GM12878 (cell line): ENCODE measurements at regions not wholly inside any gene's neighbourhood (a gene's known extent, or its start where the extent isn't known, plus 50 kb on each side); places are given as distances from the start of the nearest gene placed in this dataset.

Experiments used
- ATAC-seq: fragments of 200-7000 bp; cut with Tn5 transposase; 3 replicates; pipeline ENCODE4 v1.9.1; 2020; ENCODE audit warnings: mild to moderate bottlenecking, moderate library complexity
- BruUV-seq: library from RNA; stranded (reverse); fragments of 400-500 nt; replicated peaks from 2 replicates; lab custom pipeline; 2021; lab: Mats Ljungman, UMichigan
- CTCF ChIA-PET: fragments of 300-600 bp; sonication (Branson Sonifier 250); formaldehyde crosslinking; extraction: SDS; loops from one replicate; lab custom pipeline; 2021; ENCODE audit warnings: inconsistent platforms; lab: Yijun Ruan, JAX
- POLR2A ChIA-PET: fragments of 350-600 bp; formaldehyde crosslinking; extraction: SDS; loops from one replicate; lab custom pipeline; 2021; ENCODE audit warnings: inconsistent platforms; lab: Charles Lee
- RAD21 ChIA-PET: fragments of 300-600 bp; sonication (Branson Sonifier 250); formaldehyde crosslinking; loops from one replicate; lab custom pipeline; 2023; ENCODE audit warnings: antibody characterized with exemption; ENCODE audit not compliant: unreplicated experiment; lab: Charles Lee
- SMC1A ChIA-PET: fragments of 300-600 bp; sonication (Branson Sonifier 250); formaldehyde crosslinking; loops from one replicate; lab custom pipeline; 2023; ENCODE audit not compliant: unreplicated experiment, uncharacterized antibody; lab: Charles Lee
- DNase-seq: peaks from one replicate; pipeline ENCODE4 v3.0.0-alpha.2; 2011; ENCODE audit warnings: low read depth, low spot score
- FAIRE-seq: peaks from 3 replicates; lab custom pipeline; 2011; peaks lifted over from hg19 to GRCh38; lab: Jason Lieb, UNC
- H2AFZ ChIP-seq: 2 replicates; pipeline ENCODE4 v1.6.0; 2011; ENCODE audit warnings: low read depth, low read length, control low read depth; ENCODE audit not compliant: control insufficient read depth
- H3K27ac ChIP-seq: 2 replicates; pipeline ENCODE4 v1.5.1; 2011; ENCODE audit warnings: control low read depth; ENCODE audit not compliant: control insufficient read depth, insufficient read depth
- H3K27me3 ChIP-seq, 2 experiments: replicated peaks in 1 of 2; 2 replicates each; pipeline versions ENCODE4 v1.6.0 to v1.6.1; 2011; ENCODE audit warnings: low read length in 1 of 2; ENCODE audit not compliant: control insufficient read depth in 2 of 2, insufficient read depth in 2 of 2
- H3K36me3 ChIP-seq, 2 experiments: 2 replicates each; pipeline ENCODE4 v1.5.1; 2011; ENCODE audit warnings: low read length in 1 of 2; ENCODE audit not compliant: control insufficient read depth in 2 of 2, insufficient read depth in 2 of 2
- H3K4me1 ChIP-seq: 2 replicates; pipeline ENCODE4 v1.6.1; 2011; ENCODE audit warnings: mild to moderate bottlenecking, low read length, moderate library complexity, mixed read lengths; ENCODE audit not compliant: control insufficient read depth, insufficient read depth
- H3K4me2 ChIP-seq: 2 replicates; pipeline ENCODE4 v1.6.0; 2011; ENCODE audit warnings: control low read depth; ENCODE audit not compliant: control insufficient read depth, insufficient read depth
- H3K4me3 ChIP-seq: fragments of 200-600 bp; sonication (generic); 2 replicates; pipeline ENCODE4 v1.5.1; 2016
- H3K79me2 ChIP-seq: 2 replicates; pipeline ENCODE4 v1.6.0; 2011; ENCODE audit warnings: low read length; ENCODE audit not compliant: control insufficient read depth, insufficient read depth
- H3K9ac ChIP-seq: 2 replicates; pipeline ENCODE4 v1.8.0; 2011; ENCODE audit warnings: low read length, control low read depth, mixed read lengths; ENCODE audit not compliant: control insufficient read depth, insufficient read depth
- H3K9me3 ChIP-seq: replicated peaks from 3 replicates; pipeline ENCODE4 v1.5.1; 2011; ENCODE audit warnings: mild to moderate bottlenecking, low read length; ENCODE audit not compliant: control insufficient read depth, insufficient read depth
- H4K20me1 ChIP-seq: 2 replicates; pipeline ENCODE4 v1.6.0; 2011; ENCODE audit not compliant: control insufficient read depth, insufficient read depth
- CHD4 ChIP-seq: fragments of 200-600 bp; sonication (generic); IDR thresholded peaks from 2 replicates; pipeline ENCODE4 v1.6.1; 2016; ENCODE audit warnings: mild to moderate bottlenecking
- GATAD2B ChIP-seq: fragments of 450-650 bp; conservative IDR thresholded peaks from 2 replicates; pipeline ENCODE4 v1.6.1; 2017; ENCODE audit warnings: low read depth, mild to moderate bottlenecking, moderate library complexity
- HDGF ChIP-seq: fragments of 450-650 bp; IDR thresholded peaks from 2 replicates; pipeline ENCODE4 v1.6.1; 2016; ENCODE audit warnings: antibody characterized with exemption
- IRF4 ChIP-seq: IDR thresholded peaks from 2 replicates; pipeline ENCODE4 v1.6.1; 2011; ENCODE audit warnings: low read depth, low read length
- IRF5 ChIP-seq: fragments of 450-650 bp; IDR thresholded peaks from 2 replicates; pipeline ENCODE4 v1.6.1; 2017; ENCODE audit warnings: borderline replicate concordance
- NRF1 ChIP-seq: conservative IDR thresholded peaks from 2 replicates; pipeline ENCODE4 v1.6.1; 2011; ENCODE audit warnings: mild to moderate bottlenecking, low read depth, low read length, improper control_type of control experiment
- POLR2A ChIP-seq: IDR thresholded peaks from 2 replicates; pipeline ENCODE4 v1.6.1; 2011; ENCODE audit warnings: low read depth, mild to moderate bottlenecking, low read length
- RB1 ChIP-seq: fragments of 450-650 bp; formaldehyde crosslinking; IDR thresholded peaks from 2 replicates; pipeline ENCODE4 v1.6.1; 2017; ENCODE audit warnings: mild to moderate bottlenecking, borderline replicate concordance
- SIX5 ChIP-seq: IDR thresholded peaks from 2 replicates; pipeline ENCODE4 v1.6.1; 2011; ENCODE audit warnings: mild to moderate bottlenecking, low read depth, low read length, moderate library complexity; ENCODE audit not compliant: severe bottlenecking
- SREBF2 ChIP-seq: IDR thresholded peaks from 2 replicates; pipeline ENCODE4 v1.6.1; 2012; ENCODE audit warnings: mild to moderate bottlenecking, low read length
- WRNIP1 ChIP-seq: IDR thresholded peaks from 2 replicates; pipeline ENCODE4 v1.6.1; 2011; ENCODE audit warnings: low read depth, low read length, improper control_type of control experiment, borderline replicate concordance
- WGBS: methylation state at CpG from one replicate; pipeline ENCODE4 v1.1.6; 2016; ENCODE audit warnings: low lambda C conversion rate; ENCODE audit not compliant: insufficient replicate concordance, insufficient coverage; ENCODE audit errors: missing lambda C conversion rate; 5-methylcytosine and 5-hydroxymethylcytosine counted together
- in situ Hi-C: fragments of 300-500 bp; cut with MboI; formaldehyde crosslinking; loops from 9 replicates; pipeline ENCODE4 v1.14.3; 2018; ENCODE audit warnings: mixed read lengths
- intact Hi-C: fragments of 100-400 bp; cut with micrococcal nuclease; formaldehyde crosslinking; loops from one replicate; pipeline ENCODE4 v1.14.2; 2022; ENCODE audit not compliant: unreplicated experiment

GRCh38 chr10:71038921-71039320 is 150.6 kb upstream of the PCBD1 start:
- intact Hi-C loops (no loop called here), in situ Hi-C loops (no loop called here)
- H2AFZ ChIP-seq: no peak overlapping the region
- 15% methylated on average over 2 of the region's 2 CpGs for WGBS
- RAD21 ChIA-PET: no interaction called here
- no peaks in the 10 kb centered on the region for H3K79me2 ChIP-seq
- H4K20me1 ChIP-seq: no peaks in the 10 kb centered on the region
- H3K9ac ChIP-seq: no peak overlapping the region
- CTCF ChIA-PET: no interaction called here
- no peak overlapping the region for H3K4me2 ChIP-seq
- H3K4me3 ChIP-seq: no peak overlapping the region
- DNase-seq: no peak
- H3K27ac ChIP-seq: no peak overlapping the region
- no peaks in the 10 kb centered on the region for H3K9me3 ChIP-seq
- SMC1A ChIA-PET: interaction anchor here (0.9 kb wide), 1 partner anchor 81 kb away, joined by 3 read pairs; no protein-coding TSS in a partner anchor
- TF ChIP-seq IRF4 (no peak), RB1 (no peak), GATAD2B (no peak), CHD4 (no peak), NRF1 (no peak), IRF5 (no peak), SIX5 (no peak), SREBF2 (no peak), POLR2A (no peak), WRNIP1 (no peak), HDGF (no peak)
- POLR2A ChIA-PET: no interaction called here
- FAIRE-seq: no peak
- peaks cover 2 to 6% of the 10 kb centered on the region in 2 experiments; a peak in 2 of 4 replicates for H3K27me3 ChIP-seq
- no peaks in the 10 kb centered on the region for H3K4me1 ChIP-seq
- no TSS peak for BruUV-seq
- H3K36me3 ChIP-seq: no peaks in the 10 kb centered on the region
- ATAC-seq: no peak
